K562 (cell line): ENCODE measurements at regions not wholly inside any gene's neighbourhood (a gene's known extent, or its start where the extent isn't known, plus 50 kb on each side); places are given as distances from the start of the nearest gene placed in this dataset.

ENCODE experiments used
- NR2C1 ChIP-seq, 2 experiments: fragments of 450-650 bp; IDR thresholded peaks; 2 replicates each; pipeline ENCODE4 v1.6.1; 2017; ENCODE audit warnings: mild to moderate bottlenecking in 2 of 2, antibody characterized with exemption in 1 of 2, inconsistent platforms in 1 of 2, missing compliant biosample characterization in 1 of 2, missing genetic modification characterization in 1 of 2
- TF ChIP-seq, protein P1 (sequence below): fragments of 250-450 bp; sonication (Bioruptor Pico); IDR thresholded peaks from 2 replicates; pipeline ENCODE4 v1.5.0; 2020; ENCODE audit warnings: mild to moderate bottlenecking

- TF ChIP-seq NR2C1 (IDR thresholded peaks at IDR 0.05) (no peak), NR2C1 (tag; IDR thresholded peaks at IDR 0.05) (peak; percentile 65)
- TF ChIP-seq, protein P1, sequence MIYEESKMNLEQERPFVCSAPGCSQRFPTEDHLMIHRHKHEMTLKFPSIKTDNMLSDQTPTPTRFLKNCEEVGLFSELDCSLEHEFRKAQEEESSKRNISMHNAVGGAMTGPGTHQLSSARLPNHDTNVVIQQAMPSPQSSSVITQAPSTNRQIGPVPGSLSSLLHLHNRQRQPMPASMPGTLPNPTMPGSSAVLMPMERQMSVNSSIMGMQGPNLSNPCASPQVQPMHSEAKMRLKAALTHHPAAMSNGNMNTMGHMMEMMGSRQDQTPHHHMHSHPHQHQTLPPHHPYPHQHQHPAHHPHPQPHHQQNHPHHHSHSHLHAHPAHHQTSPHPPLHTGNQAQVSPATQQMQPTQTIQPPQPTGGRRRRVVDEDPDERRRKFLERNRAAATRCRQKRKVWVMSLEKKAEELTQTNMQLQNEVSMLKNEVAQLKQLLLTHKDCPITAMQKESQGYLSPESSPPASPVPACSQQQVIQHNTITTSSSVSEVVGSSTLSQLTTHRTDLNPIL (CRISPR knock-in tag): no peak
Observed at GRCh38 chr2:44118257-44118656, 50.4 kb upstream of the PPM1B start.
